Memory B cell (primary cell): ENCODE measurements at regions not wholly inside any gene's neighbourhood (a gene's known extent, or its start where the extent isn't known, plus 50 kb on each side); places are given as distances from the start of the nearest gene placed in this dataset.
A peak's percentile ranks its signal among the peaks of the same experiment; 100 is the strongest.
"Not testable (repeated sequence)": the region's sequence is repeated elsewhere in the genome, so short reads cannot be mapped to it uniquely, and the experiment has no call there.

ENCODE experiments used
- ATAC-seq: fragments of 150-1000 bp; cut with Tn5 transposase; 2 replicates; pipeline ENCODE4 v1.10.0; 2021; ENCODE audit warnings: low read depth, mild to moderate bottlenecking, moderate library complexity
- DNase-seq, 2 donors: peaks; one replicate each; pipeline ENCODE4 v3.0.0; 2022; ENCODE audit warnings: low spot score in 2 of 2
- H3K27ac Mint-ChIP-seq: one replicate; pipeline ENCODE4 v1.8.0; 2022; ENCODE audit warnings: mild to moderate bottlenecking, moderate library complexity, mixed read lengths
- H3K27me3 Mint-ChIP-seq: one replicate; pipeline ENCODE4 v1.8.0; 2022; ENCODE audit warnings: mixed read lengths
- H3K36me3 Mint-ChIP-seq: one replicate; pipeline ENCODE4 v1.8.0; 2022; ENCODE audit warnings: mild to moderate bottlenecking, mixed read lengths
- H3K4me1 Mint-ChIP-seq: one replicate; pipeline ENCODE4 v1.8.0; 2022; ENCODE audit warnings: mixed read lengths
- H3K4me3 Mint-ChIP-seq: one replicate; pipeline ENCODE4 v1.8.0; 2022; ENCODE audit warnings: mild to moderate bottlenecking, moderate library complexity, mixed read lengths
- H3K9me3 Mint-ChIP-seq: one replicate; pipeline ENCODE4 v1.8.0; 2022; ENCODE audit warnings: mixed read lengths

DNA sequence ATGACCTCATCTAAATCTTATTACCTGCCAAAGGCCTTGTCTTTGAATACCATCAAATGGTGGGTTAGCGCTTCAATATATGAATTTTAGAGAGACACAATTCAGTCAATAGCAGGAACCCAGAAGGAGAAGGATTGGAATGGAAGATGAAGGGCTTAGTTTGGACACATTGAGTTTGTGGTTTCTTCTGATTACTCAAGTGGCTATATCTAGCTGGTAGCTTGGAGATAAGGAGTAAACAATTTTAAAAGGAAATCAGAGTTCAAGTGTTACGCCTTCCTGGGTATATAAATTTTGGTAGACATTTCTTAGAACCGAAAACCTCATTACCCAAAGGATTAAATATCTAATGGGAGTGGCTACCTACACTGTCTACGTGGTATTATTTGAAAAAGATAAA, 80.2 kb downstream of the RGS2 start:
- H3K36me3 Mint-ChIP-seq = no peaks in the 10 kb centered on the region
- H3K9me3 Mint-ChIP-seq = no peaks in the 10 kb centered on the region
- ATAC-seq (no peak), DNase-seq (no peak)
- no peak overlapping the region for H3K4me3 Mint-ChIP-seq
- H3K4me1 Mint-ChIP-seq = no peaks in the 10 kb centered on the region
- H3K27me3 Mint-ChIP-seq = no peaks in the 10 kb centered on the region
- H3K27ac Mint-ChIP-seq = no peak overlapping the region

GRCh38 chr1:192890134-192890533, 81.3 kb downstream of the RGS2 start:
- H3K36me3 Mint-ChIP-seq = no peaks in the 10 kb centered on the region
- H3K4me1 Mint-ChIP-seq = no peaks in the 10 kb centered on the region
- H3K27me3 Mint-ChIP-seq = no peaks in the 10 kb centered on the region
- no peak for DNase-seq
- H3K4me3 Mint-ChIP-seq = no peak overlapping the region
- no peak overlapping the region for H3K27ac Mint-ChIP-seq
- no peaks in the 10 kb centered on the region for H3K9me3 Mint-ChIP-seq
- no peak for ATAC-seq

GRCh38 chr1:192892934-192893333, 84.1 kb downstream of the RGS2 start:
- no peak overlapping the region for H3K4me3 Mint-ChIP-seq
- H3K9me3 Mint-ChIP-seq = no peaks in the 10 kb centered on the region
- no peak for ATAC-seq
- H3K27ac Mint-ChIP-seq = no peak overlapping the region
- H3K27me3 Mint-ChIP-seq = peaks cover 2% of the 10 kb centered on the region
- no peaks in the 10 kb centered on the region for H3K4me1 Mint-ChIP-seq
- no peaks in the 10 kb centered on the region for H3K36me3 Mint-ChIP-seq
- no peak for DNase-seq

GRCh38 chr1:192895487-192895886, 86.6 kb downstream of the RGS2 start:
- H3K4me1 Mint-ChIP-seq, H3K36me3 Mint-ChIP-seq, ATAC-seq, H3K27ac Mint-ChIP-seq, DNase-seq, H3K4me3 Mint-ChIP-seq, H3K9me3 Mint-ChIP-seq, H3K27me3 Mint-ChIP-seq: not testable (repeated sequence)

DNA sequence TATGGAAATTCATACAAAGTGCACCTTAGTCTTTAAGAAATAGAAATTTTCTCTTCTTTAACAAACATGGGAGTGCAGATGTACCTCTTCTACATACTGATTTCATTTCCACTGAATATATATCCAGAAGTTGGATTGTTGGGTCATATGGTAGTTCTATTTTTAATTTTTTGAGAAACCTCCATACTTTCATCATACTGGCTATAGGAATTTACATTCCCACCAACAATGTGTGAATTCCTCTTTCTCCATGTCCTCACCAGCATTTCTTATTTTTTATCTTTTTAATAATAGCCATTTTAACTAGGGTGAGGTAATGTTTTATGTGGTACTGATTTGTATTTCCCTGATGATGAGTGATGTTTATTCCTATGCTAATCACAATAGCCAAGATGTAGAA, 87.5 kb downstream of the RGS2 start:
- Mint-ChIP-seq H3K27me3 (peaks cover 2% of the 10 kb centered on the region), H3K9me3 (no peaks in the 10 kb centered on the region), H3K4me3 (no peak overlapping the region), H3K4me1 (no peaks in the 10 kb centered on the region), H3K27ac (no peak overlapping the region), H3K36me3 (no peaks in the 10 kb centered on the region)
- DNase-seq (no peak), ATAC-seq (no peak)

GRCh38 chr1:192901500-192901899, 92.7 kb downstream of the RGS2 start:
- H3K4me3 Mint-ChIP-seq = no peak overlapping the region
- H3K9me3 Mint-ChIP-seq = no peaks in the 10 kb centered on the region
- no peak for ATAC-seq
- peaks cover 2% of the 10 kb centered on the region for H3K27me3 Mint-ChIP-seq
- H3K36me3 Mint-ChIP-seq = no peaks in the 10 kb centered on the region
- H3K4me1 Mint-ChIP-seq = no peaks in the 10 kb centered on the region
- no peak overlapping the region for H3K27ac Mint-ChIP-seq
- no peak for DNase-seq

DNA sequence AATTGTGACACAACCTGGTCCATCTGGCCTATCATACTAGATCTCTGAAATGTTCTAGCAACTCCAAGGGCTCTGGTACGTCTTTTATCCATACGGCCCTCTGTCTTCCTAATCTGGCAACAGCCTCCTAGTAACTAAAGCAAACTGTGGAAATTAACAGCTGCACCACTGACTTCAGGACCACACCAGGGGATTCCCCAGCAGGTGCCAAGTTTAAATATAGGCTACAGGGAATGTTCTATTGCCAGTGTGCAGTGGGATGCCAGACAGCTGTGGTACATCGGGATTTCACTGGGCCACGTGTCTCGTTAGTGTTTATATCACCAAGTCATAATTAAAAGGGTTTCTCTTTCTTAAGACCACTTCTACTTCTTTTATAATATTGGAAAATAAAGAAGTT, 94.3 kb downstream of the RGS2 start:
- Mint-ChIP-seq H3K4me1 (no peaks in the 10 kb centered on the region), H3K27me3 (peaks cover 2% of the 10 kb centered on the region), H3K27ac (no peak overlapping the region), H3K36me3 (no peaks in the 10 kb centered on the region), H3K9me3 (no peaks in the 10 kb centered on the region), H3K4me3 (no peak overlapping the region)
- DNase-seq (no peak), ATAC-seq (no peak)

GRCh38 chr1:192904438-192904895, 95.6 kb downstream of the RGS2 start:
- no peak overlapping the region for H3K4me3 Mint-ChIP-seq
- no peak overlapping the region for H3K27ac Mint-ChIP-seq
- H3K4me1 Mint-ChIP-seq = no peaks in the 10 kb centered on the region
- H3K9me3 Mint-ChIP-seq = no peaks in the 10 kb centered on the region
- H3K27me3 Mint-ChIP-seq = peaks cover 2% of the 10 kb centered on the region
- no peak for ATAC-seq
- H3K36me3 Mint-ChIP-seq = peaks cover 1% of the 10 kb centered on the region
- no peak for DNase-seq

- no peak for ATAC-seq
- H3K4me3 Mint-ChIP-seq = no peak overlapping the region
- no peaks in the 10 kb centered on the region for H3K4me1 Mint-ChIP-seq
- H3K36me3 Mint-ChIP-seq = peaks cover 1% of the 10 kb centered on the region
- peaks cover 2% of the 10 kb centered on the region for H3K27me3 Mint-ChIP-seq
- no peak overlapping the region for H3K27ac Mint-ChIP-seq
- H3K9me3 Mint-ChIP-seq = no peaks in the 10 kb centered on the region
- no peak for DNase-seq
Measured at GRCh38 chr1:192905049-192905448, 96.2 kb downstream of the RGS2 start.

- ATAC-seq = no peak
- Mint-ChIP-seq H3K27ac (no peak overlapping the region), H3K9me3 (no peaks in the 10 kb centered on the region), H3K27me3 (peaks cover 2% of the 10 kb centered on the region), H3K36me3 (peaks cover 1% of the 10 kb centered on the region), H3K4me1 (no peaks in the 10 kb centered on the region), H3K4me3 (no peak overlapping the region)
- DNase-seq = no peak
Measured at GRCh38 chr1:192906334-192906733, 97.5 kb downstream of the RGS2 start.

GRCh38 chr1:192907545-192908243, 98.9 kb downstream of the RGS2 start:
- no peak overlapping the region for H3K27ac Mint-ChIP-seq
- peaks cover 3% of the 10 kb centered on the region for H3K27me3 Mint-ChIP-seq
- no peaks in the 10 kb centered on the region for H3K4me1 Mint-ChIP-seq
- ATAC-seq (peak; percentile 37), DNase-seq (no peak)
- H3K36me3 Mint-ChIP-seq = peaks cover 4% of the 10 kb centered on the region
- peaks cover 2% of the 10 kb centered on the region for H3K9me3 Mint-ChIP-seq
- no peak overlapping the region for H3K4me3 Mint-ChIP-seq

DNA sequence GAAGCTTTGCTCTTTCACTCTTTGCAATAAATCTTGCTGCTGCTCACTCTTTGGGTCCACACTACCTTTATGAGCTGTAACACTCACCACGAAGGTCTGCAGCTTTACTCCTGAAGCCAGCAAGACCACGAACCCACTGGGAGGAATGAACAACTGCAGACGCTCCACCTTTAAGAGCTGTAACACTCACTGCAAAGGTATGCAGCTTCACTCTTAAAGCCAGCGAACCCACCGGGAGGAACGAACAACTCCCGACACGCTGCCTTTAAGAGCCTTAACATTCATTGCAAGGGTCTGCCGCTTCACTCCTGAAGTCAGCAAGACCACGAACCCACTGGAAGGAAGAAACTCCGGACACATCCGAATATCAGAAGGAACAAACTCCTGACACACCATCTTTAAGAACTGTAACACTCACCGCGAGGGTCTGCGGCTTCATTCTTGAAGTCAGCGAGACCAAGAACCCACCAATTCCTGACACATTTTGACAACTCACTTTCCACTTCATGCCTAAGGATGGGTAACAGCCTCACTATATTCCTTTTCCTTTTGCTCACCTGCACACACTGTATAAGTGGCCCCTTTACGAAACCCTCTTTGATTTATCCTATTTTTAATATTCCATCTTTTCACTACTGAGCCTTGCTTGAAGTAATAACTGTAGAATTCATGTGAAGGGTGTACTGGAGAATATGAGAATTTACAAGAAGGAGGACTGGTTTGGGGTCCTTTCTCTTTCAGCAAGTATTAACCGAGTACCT, 103.2 kb downstream of the RGS2 start:
- ATAC-seq, H3K4me1 Mint-ChIP-seq, H3K36me3 Mint-ChIP-seq, H3K4me3 Mint-ChIP-seq, H3K9me3 Mint-ChIP-seq, H3K27me3 Mint-ChIP-seq, DNase-seq, H3K27ac Mint-ChIP-seq: not testable (repeated sequence)

GRCh38 chr1:192913683-192914082, 104.8 kb downstream of the RGS2 start:
- Mint-ChIP-seq H3K4me1 (no peaks in the 10 kb centered on the region), H3K36me3 (peaks cover 6% of the 10 kb centered on the region), H3K4me3 (no peak overlapping the region), H3K27ac (no peak overlapping the region), H3K27me3 (peaks cover 3% of the 10 kb centered on the region), H3K9me3 (peaks cover 2% of the 10 kb centered on the region)
- DNase-seq (no peak), ATAC-seq (no peak)

GRCh38 chr1:192914092-192914491, 105.3 kb downstream of the RGS2 start:
- Mint-ChIP-seq H3K4me3 (no peak overlapping the region), H3K36me3 (peaks cover 6% of the 10 kb centered on the region), H3K4me1 (no peaks in the 10 kb centered on the region), H3K27me3 (peaks cover 3% of the 10 kb centered on the region), H3K27ac (no peak overlapping the region), H3K9me3 (peaks cover 2% of the 10 kb centered on the region)
- DNase-seq (no peak), ATAC-seq (no peak)

DNA sequence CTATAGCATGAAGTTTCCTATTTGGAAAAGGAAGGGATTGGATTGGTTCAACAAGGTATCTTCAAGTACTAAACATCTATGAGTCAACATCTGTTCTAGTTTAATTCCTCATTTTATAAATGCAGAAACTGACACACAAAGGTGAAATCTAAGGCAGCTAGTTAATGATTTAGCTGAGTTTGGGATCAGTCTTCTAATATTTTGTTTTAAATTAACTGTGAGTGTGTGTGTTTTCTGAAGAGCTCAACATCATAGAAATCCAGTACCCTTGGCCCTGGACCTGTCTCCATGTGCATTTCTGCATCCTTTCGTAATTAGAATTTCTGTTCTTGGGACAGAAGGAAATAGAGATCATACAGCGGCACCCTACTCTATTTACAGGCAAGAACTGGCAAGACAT, 105.9 kb downstream of the RGS2 start:
- DNase-seq (no peak), ATAC-seq (no peak)
- H3K4me3 Mint-ChIP-seq = no peak overlapping the region
- peaks cover 4% of the 10 kb centered on the region for H3K36me3 Mint-ChIP-seq
- H3K9me3 Mint-ChIP-seq = peaks cover 2% of the 10 kb centered on the region
- H3K4me1 Mint-ChIP-seq = no peaks in the 10 kb centered on the region
- H3K27ac Mint-ChIP-seq = no peak overlapping the region
- peaks cover 3% of the 10 kb centered on the region for H3K27me3 Mint-ChIP-seq
